GM23248 (cell line): ENCODE measurements at regions not wholly inside any gene's neighbourhood (a gene's known extent, or its start where the extent isn't known, plus 50 kb on each side); places are given as distances from the start of the nearest gene placed in this dataset.

Experiments
- EZH2 ChIP-seq: fragments of 200-600 bp; sonication (generic); IDR thresholded peaks from 2 replicates; pipeline ENCODE4 v1.6.1; 2018; ENCODE audit warnings: antibody characterized with exemption, mild to moderate bottlenecking; ENCODE audit not compliant: insufficient read depth, poor library complexity, severe bottlenecking
- EZH2phosphoT487 ChIP-seq: fragments of 200-600 bp; sonication (generic); IDR thresholded peaks from 2 replicates; pipeline ENCODE4 v1.6.1; 2018; ENCODE audit warnings: antibody characterized with exemption, moderate library complexity, mild to moderate bottlenecking, low read depth; ENCODE audit not compliant: insufficient read depth

DNA sequence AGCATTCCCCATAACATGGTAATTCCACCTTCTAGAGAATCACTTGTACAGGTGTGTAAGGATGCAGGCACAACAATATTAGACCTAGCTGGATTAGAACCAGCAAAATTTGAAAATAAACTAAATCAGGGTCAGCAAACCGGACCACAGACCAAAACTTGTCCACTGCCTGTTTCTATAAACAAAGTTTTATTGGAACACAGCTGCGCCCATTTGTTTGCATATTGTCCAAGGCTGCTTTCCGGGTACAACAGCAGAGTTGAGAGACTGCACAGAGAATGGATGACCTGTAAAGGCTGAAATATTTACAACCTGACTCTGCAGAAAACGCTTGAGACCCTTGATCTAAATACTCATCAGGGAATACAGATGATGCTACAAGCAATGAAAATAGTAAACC lies 73.6 kb upstream of the SLC45A1 start:
- TF ChIP-seq EZH2 (no peak), EZH2phosphoT487 (no peak)
